ENCODE measurements at regions not wholly inside any gene's neighbourhood (a gene's known extent, or its start where the extent isn't known, plus 50 kb on each side); places are given as distances from the start of the nearest gene placed in this dataset.
"Not testable (repeated sequence)": the region's sequence is repeated elsewhere in the genome, so short reads cannot be mapped to it uniquely, and the experiment has no call there.

GRCh38 chr7:86366946-86367345 is 276.8 kb upstream of the GRM3 start:
- no peak overlapping the region for H3K4me3 Mint-ChIP-seq
- no peaks in the 10 kb centered on the region for H3K9me3 Mint-ChIP-seq
- H3K27me3 Mint-ChIP-seq (ENCODE audit: low read depth, poor library complexity), result no peaks in the 10 kb centered on the region
- TF ChIP-seq, protein P1, sequence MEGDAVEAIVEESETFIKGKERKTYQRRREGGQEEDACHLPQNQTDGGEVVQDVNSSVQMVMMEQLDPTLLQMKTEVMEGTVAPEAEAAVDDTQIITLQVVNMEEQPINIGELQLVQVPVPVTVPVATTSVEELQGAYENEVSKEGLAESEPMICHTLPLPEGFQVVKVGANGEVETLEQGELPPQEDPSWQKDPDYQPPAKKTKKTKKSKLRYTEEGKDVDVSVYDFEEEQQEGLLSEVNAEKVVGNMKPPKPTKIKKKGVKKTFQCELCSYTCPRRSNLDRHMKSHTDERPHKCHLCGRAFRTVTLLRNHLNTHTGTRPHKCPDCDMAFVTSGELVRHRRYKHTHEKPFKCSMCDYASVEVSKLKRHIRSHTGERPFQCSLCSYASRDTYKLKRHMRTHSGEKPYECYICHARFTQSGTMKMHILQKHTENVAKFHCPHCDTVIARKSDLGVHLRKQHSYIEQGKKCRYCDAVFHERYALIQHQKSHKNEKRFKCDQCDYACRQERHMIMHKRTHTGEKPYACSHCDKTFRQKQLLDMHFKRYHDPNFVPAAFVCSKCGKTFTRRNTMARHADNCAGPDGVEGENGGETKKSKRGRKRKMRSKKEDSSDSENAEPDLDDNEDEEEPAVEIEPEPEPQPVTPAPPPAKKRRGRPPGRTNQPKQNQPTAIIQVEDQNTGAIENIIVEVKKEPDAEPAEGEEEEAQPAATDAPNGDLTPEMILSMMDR (IDR thresholded peaks at IDR 0.05), result no peak
- no peaks in the 10 kb centered on the region for H3K4me1 Mint-ChIP-seq
- no peaks in the 10 kb centered on the region for H3K36me3 Mint-ChIP-seq (ENCODE audit: low read depth)
- DNase-seq, result no peak
- H3K27ac Mint-ChIP-seq, result no peak overlapping the region

- H3K27me3 Mint-ChIP-seq (ENCODE audit: low read depth, poor library complexity); H3K4me3 Mint-ChIP-seq; H3K4me1 Mint-ChIP-seq; H3K27ac Mint-ChIP-seq; DNase-seq; H3K36me3 Mint-ChIP-seq (ENCODE audit: low read depth): not testable (repeated sequence)
- H3K9me3 Mint-ChIP-seq, result peaks cover 13% of the 10 kb centered on the region
Measured at GRCh38 chr7:86340407-86340806, 303.3 kb upstream of the GRM3 start.

DNA sequence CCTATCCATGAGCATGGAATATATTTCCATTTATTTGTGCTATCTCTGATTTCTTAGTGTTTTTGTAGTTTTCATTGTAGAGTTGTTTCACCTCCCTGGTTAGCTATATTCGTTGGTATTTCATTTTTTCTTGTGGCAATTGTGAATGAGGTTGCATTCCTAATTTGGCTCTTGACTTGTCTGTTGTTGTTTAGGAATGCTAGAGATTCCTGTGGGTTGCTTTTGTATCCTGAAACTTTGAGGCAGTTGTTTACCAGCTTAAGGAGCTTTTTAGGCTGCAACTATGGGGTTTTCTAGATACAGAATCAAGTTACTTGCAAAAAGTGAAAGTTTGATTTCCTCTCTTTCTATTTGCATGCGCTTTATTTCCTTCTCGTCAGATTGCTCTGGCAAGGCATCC is 304.7 kb upstream of the GRM3 start:
- TF ChIP-seq, protein P1 (IDR thresholded peaks at IDR 0.05), result no peak
- no peaks in the 10 kb centered on the region for H3K27me3 Mint-ChIP-seq (ENCODE audit: low read depth, poor library complexity)
- H3K27ac Mint-ChIP-seq, result no peak overlapping the region
- DNase-seq, result no peak
- H3K4me1 Mint-ChIP-seq, result peaks cover 5% of the 10 kb centered on the region
- H3K9me3 Mint-ChIP-seq, result peaks cover 13% of the 10 kb centered on the region
- no peak overlapping the region for H3K4me3 Mint-ChIP-seq
- H3K36me3 Mint-ChIP-seq (ENCODE audit: low read depth), result no peaks in the 10 kb centered on the region

DNA sequence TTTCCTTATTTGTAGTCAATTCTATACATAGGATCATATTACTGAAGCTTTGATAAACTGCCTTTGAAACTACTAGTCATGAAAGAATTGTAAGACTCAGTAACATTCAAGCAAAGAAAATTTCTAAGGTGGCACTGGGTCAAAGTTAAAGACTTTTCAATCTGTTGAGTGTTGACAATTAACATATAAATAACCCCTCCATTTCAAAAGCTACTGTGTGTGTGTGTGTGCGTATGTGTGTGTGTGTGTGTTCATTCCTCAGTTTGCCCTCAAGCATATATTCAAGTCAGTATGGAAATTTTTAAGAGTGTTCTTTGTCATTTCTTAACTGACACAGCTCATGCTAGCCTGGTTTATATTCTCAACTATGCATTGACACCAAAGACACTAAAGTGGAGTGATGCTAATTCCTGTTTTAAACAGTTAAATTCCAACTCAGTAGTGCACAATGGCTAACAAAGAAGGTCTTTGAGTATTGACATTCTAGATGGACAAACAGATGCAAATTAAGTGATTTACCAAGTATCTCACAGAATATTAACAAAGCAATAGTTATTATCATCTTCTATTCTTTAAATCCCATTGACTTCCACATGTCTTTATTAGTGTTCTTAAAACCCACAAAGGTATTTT is 314.8 kb upstream of the GRM3 start:
- no peak for DNase-seq
- no peaks in the 10 kb centered on the region for H3K27me3 Mint-ChIP-seq (ENCODE audit: low read depth, poor library complexity)
- TF ChIP-seq, protein P1 (IDR thresholded peaks at IDR 0.05), result no peak
- no peaks in the 10 kb centered on the region for H3K36me3 Mint-ChIP-seq (ENCODE audit: low read depth)
- no peak overlapping the region for H3K27ac Mint-ChIP-seq
- no peaks in the 10 kb centered on the region for H3K4me1 Mint-ChIP-seq
- no peaks in the 10 kb centered on the region for H3K9me3 Mint-ChIP-seq
- no peak overlapping the region for H3K4me3 Mint-ChIP-seq

DNA sequence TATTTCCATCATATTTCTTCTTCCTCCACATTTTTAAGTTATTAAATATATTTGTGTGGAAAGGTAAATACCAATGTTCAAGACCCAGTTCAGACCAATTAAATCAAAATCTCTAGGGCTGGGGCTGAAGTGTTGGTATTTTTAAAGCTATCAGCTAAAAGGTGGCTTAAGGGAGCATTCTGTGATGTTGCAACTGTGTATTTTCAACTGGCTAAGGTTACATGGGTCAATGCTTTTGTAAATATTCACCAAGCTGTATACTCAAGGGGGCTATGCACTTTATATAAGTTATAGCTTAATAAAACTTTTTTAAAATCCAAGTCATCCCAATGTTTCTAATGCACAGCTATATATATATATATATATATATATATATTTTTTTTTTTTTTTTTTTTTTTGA is 316.9 kb upstream of the GRM3 start:
- TF ChIP-seq, protein P1 (IDR thresholded peaks at IDR 0.05), result no peak
- H3K27ac Mint-ChIP-seq, result no peak overlapping the region
- H3K36me3 Mint-ChIP-seq (ENCODE audit: low read depth), result no peaks in the 10 kb centered on the region
- H3K27me3 Mint-ChIP-seq (ENCODE audit: low read depth, poor library complexity), result no peaks in the 10 kb centered on the region
- H3K4me3 Mint-ChIP-seq, result no peak overlapping the region
- no peaks in the 10 kb centered on the region for H3K4me1 Mint-ChIP-seq
- H3K9me3 Mint-ChIP-seq, result no peaks in the 10 kb centered on the region
- no peak for DNase-seq

DNA sequence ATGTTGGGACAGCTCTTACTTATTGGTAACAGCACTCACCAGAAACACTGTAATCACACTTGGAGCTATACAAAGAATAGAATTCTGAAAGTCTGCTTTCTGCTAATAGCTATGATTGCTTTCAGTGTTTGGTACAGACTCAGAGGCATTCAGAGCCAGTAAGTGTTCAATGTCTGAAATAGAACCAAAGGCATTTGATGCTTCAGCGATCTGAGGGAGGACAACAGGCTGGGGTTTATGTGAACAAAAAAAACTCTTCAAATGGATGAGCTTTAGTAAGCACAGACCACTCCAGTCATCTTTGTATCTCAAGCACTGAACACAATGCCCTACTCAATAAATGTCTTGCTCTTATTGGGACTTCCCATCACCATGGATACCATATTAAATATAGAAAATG is 322.8 kb upstream of the GRM3 start:
- Mint-ChIP-seq H3K4me1 (no peaks in the 10 kb centered on the region), H3K36me3 (ENCODE audit: low read depth) (no peaks in the 10 kb centered on the region), H3K27me3 (ENCODE audit: low read depth, poor library complexity) (no peaks in the 10 kb centered on the region), H3K4me3 (no peak overlapping the region), H3K27ac (no peak overlapping the region), H3K9me3 (no peaks in the 10 kb centered on the region)
- no peak for DNase-seq
- TF ChIP-seq, protein P1 (IDR thresholded peaks at IDR 0.05), result no peak

Data from nephron progenitor cell (in vitro differentiated cells).